OCI-M1 (cell line): ENCODE measurements at regions not wholly inside any gene's neighbourhood (a gene's known extent, or its start where the extent isn't known, plus 50 kb on each side); places are given as distances from the start of the nearest gene placed in this dataset.

Experiments
- DNase-seq: peaks from one replicate; lab custom pipeline; 2025; lab: John Stamatoyannopoulos, UW

- DNase-seq = no peak
These were observed 251.4 kb upstream of the ROPN1 start for GRCh38 chr3:124243177-124243859.

- DNase-seq = peak; percentile 44
These were observed 254.5 kb upstream of the ROPN1 start for GRCh38 chr3:124246376-124246775.

- peak; percentile 13 for DNase-seq
These were observed 255.0 kb upstream of the ROPN1 start for GRCh38 chr3:124246949-124247348.

- DNase-seq = peak; percentile 2
These were observed 256.6 kb upstream of the ROPN1 start for GRCh38 chr3:124248471-124249028.

- no peak for DNase-seq
These were observed 257.1 kb upstream of the ROPN1 start for GRCh38 chr3:124249038-124249437.

DNA sequence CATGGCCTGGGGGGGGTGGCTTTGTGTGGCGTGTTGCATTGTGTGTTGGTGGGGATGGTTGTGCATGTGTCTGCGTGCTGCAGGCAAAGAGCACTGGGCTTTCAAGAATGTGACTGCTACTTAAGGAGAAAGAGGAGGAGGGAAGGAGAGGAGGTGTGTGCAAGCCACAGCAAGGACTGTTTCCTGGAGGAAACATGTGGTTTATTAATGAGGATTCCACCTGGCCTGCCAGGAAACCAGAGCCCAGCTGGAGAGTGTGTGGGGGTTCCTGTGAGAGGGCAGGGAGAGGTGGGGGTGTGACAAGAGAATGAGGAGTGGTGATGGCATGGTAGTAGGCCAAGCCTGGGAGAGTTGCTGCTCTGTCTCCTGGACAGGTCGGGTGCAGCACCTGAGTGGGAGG lies 258.1 kb upstream of the ROPN1 start:
- DNase-seq = no peak

DNA sequence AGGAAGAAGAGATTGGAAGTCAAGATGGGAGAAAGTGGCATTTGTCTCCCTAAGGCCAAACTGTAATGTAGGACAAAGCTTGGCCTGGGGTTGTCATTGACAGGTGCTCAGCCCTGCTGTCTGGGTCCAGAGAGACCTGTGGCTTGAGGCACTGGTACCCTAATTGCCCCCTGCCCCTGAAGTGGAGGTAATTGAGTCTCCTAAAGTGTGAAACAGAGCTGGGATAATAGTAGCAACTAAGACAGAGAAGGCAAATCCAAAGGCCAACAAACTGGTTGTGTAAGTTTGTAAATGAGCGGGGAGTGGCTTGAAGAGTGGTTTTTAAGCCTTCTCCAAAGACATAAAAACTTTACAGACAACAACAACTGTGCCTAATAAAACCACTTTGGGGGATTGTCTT lies 264.2 kb upstream of the ROPN1 start:
- no peak for DNase-seq

DNA sequence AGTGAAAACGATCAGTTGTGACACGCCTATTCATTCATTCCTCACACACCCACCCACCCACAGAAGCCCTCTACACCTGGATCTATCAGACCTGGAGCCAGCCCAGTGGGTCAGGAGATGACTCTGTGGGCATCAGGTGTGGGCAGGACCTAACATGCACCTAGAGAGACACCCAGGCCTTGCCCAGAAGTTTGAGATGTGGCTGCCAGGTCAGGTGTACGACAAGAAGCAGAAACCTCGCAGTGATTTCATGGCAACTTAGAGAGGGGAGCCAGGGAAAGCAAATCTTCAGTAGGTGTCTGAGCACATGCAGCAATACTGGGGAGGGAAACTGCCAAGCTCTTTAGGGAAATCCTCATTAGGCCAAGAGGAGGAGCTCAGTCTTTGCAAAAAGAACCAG lies 264.7 kb upstream of the ROPN1 start:
- DNase-seq = no peak

GRCh38 chr3:124257336-124257864 lies 265.5 kb upstream of the ROPN1 start:
- no peak for DNase-seq

DNA sequence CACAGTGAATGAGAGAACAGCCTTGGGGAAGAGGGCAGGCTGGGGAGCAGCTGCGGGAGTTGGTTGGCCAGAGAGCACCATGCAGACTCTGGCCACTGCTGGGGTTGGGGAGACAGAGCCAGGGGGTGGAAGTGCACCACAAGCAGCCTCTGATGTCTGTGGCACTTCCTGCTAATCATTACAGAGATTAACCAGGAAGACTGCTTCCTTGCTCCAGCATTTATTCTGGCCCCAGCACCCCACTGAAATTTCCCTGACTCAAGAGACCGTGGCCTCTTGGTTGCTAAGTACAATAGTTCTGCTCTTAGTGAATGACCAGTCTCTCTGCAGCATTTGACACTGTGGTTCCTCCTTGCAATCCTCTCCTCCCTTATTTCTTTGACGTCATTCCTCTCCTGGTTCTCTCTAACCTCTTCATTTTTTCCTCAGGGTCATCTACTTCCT lies 266.2 kb upstream of the ROPN1 start:
- no peak for DNase-seq

DNA sequence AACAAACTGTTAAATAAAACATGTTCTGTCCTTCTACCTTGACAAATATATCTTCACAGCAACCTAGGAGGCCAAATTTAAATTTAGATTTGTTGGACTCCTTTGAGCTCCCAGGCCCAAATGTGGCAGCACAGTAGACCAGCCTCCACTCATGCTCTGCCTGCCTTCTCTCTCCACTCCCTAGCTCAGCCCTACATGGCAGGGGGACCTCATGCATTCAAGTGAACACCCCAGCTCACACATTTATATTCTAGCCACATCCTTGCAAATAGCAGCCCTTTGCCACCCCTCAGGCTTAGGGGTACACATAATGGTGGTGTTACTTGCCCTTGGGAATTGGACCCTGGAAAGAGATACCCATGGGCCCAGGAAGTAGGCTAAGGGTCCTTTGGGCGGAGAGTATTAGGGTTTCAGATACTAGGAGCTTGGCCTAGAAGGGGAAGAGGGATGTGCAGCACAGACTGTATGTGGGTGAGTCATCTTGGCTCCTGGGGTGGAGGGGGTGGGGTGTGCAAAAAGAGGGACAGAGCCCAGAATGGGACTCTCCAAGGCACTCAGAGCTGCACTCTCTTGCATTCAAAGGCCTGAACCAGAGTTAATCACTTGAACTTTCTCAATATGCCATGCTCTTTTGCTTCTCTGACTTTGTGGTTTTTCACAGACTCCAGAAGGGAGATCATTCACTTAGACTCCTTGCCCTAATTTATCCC lies 268.4 kb upstream of the ROPN1 start:
- no peak for DNase-seq

- DNase-seq = no peak
These were observed 269.4 kb upstream of the ROPN1 start for GRCh38 chr3:124261306-124261705.

- DNase-seq = peak; percentile 71
These were observed 271.2 kb upstream of the ROPN1 start for GRCh38 chr3:124263168-124263567.

GRCh38 chr3:124264346-124264745 lies 272.4 kb upstream of the ROPN1 start:
- no peak for DNase-seq

DNA sequence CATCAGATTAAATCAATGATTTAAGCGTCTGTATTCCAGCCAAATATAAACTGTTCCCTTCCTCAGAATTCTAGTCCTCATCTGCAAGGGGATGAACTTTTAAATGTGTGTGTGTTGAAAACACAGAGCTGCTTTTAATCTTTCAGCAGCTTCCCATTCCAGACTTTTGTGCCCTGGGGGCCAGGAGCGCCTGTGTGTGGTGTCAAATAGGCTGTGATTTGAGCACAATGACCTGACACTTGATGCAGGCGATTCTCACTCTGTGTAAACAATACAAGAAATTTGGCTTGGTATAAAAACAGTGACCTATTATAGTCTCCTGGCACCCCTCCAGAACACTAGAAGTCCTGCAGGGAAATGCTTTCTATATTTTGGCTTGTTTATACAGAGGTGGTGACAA lies 274.6 kb upstream of the ROPN1 start:
- DNase-seq = no peak

GRCh38 chr3:124267406-124267805 lies 275.5 kb upstream of the ROPN1 start:
- no peak for DNase-seq

GRCh38 chr3:124268355-124268754 lies 276.4 kb upstream of the ROPN1 start:
- DNase-seq = no peak

- DNase-seq = no peak
These were observed 277.7 kb upstream of the ROPN1 start for GRCh38 chr3:124269619-124270018.

GRCh38 chr3:124272605-124273151 lies 280.8 kb upstream of the ROPN1 start:
- DNase-seq = no peak

DNA sequence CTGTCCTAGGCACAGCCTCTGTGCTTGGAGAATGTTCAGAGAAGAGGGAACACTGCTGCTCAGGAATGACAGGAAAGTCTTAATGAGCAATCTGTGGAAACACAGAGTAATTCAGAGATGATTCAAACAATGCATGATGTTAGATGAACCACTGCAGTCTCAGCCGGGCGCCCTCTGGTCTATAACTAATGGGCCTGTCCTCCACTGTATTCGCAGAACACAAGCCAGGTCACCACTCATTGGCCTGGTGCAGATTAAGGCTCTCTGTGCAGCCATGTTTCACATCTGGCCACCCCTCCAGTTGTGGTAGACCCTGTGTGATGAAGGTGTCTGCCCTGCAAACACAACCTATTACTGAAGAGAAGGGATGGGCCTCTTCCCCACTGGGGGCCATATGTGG lies 281.7 kb upstream of the ROPN1 start:
- no peak for DNase-seq

DNA sequence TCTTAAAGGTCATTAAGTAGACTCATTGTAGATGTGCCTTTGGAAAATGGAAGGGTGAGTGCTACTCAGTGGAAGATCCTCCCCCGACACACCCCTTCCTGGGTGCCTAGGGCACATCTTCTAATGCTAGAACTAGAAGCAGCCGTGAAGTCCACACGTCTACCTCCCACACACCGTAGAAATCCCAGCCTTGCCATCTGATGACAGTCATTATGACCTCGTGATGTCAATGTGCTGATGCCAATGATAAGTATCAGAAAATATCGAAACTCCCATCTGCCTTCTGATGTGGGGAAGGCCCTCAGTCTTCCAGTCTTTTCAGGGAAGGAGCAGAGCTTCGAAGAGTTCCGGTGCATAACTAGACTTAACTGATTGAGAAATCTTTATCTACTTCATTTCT lies 282.1 kb upstream of the ROPN1 start:
- no peak for DNase-seq

GRCh38 chr3:124275412-124275811 lies 283.5 kb upstream of the ROPN1 start:
- no peak for DNase-seq

- no peak for DNase-seq
These were observed 284.2 kb upstream of the ROPN1 start for GRCh38 chr3:124276133-124276532.
